ENCODE measurements at regions not wholly inside any gene's neighbourhood (a gene's known extent, or its start where the extent isn't known, plus 50 kb on each side); places are given as distances from the start of the nearest gene placed in this dataset.

DNA sequence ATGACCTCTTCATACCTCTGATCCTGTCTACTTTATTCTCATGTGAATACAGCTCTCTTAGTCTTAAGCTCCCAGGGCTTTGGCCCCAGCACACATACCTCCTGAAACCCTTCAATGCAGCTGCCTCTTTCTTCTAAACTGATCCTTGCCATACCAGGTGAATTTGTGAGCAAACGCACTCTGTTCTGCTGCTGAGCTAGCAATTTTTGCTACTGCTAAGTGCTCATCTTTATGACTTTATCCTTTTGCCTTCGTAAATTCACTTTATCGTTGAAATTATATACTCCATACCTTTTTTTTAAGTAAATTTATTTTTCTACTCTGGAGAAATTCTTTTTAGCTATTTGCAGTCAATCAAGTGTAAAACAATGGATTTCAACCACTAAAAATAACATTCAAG, 287.7 kb downstream of the CMPK2 start:
- no peak for TF ChIP-seq CTCF (IDR thresholded peaks at IDR 0.05)
- no peak for TF ChIP-seq POLR2AphosphoS5 (IDR thresholded peaks at IDR 0.05)
- no peak for TF ChIP-seq EP300 (IDR thresholded peaks at IDR 0.05)
